KMS-11 (cell line): ENCODE measurements at regions not wholly inside any gene's neighbourhood (a gene's known extent, or its start where the extent isn't known, plus 50 kb on each side); places are given as distances from the start of the nearest gene placed in this dataset.

Experiments
- H2AFZ ChIP-seq: fragments of 200-600 bp; sonication (generic); 2 replicates; pipeline ENCODE4 v1.6.1; 2016; ENCODE audit warnings: antibody characterized with exemption, mixed run types, low read depth
- H3K27ac ChIP-seq: fragments of 200-600 bp; sonication (generic); 2 replicates; pipeline ENCODE4 v1.6.1; 2016; ENCODE audit warnings: mild to moderate bottlenecking, mixed run types
- H3K27me3 ChIP-seq: fragments of 200-600 bp; sonication (generic); 2 replicates; pipeline ENCODE4 v1.6.1; 2017; ENCODE audit warnings: mild to moderate bottlenecking, low read depth, mixed run types, moderate library complexity; ENCODE audit not compliant: insufficient read depth
- H3K36me3 ChIP-seq: fragments of 200-600 bp; sonication (generic); 2 replicates; pipeline ENCODE4 v1.6.1; 2017; ENCODE audit warnings: mild to moderate bottlenecking, mixed run types; ENCODE audit not compliant: insufficient read depth
- H3K4me1 ChIP-seq: fragments of 200-600 bp; sonication (generic); 2 replicates; pipeline ENCODE4 v1.6.1; 2016; ENCODE audit warnings: mild to moderate bottlenecking, low read depth, mixed run types; ENCODE audit not compliant: poor library complexity, severe bottlenecking
- H3K4me2 ChIP-seq: fragments of 200-600 bp; sonication (generic); 2 replicates; pipeline ENCODE4 v1.7.0; 2016; ENCODE audit warnings: mild to moderate bottlenecking, mixed run types
- H3K4me3 ChIP-seq: fragments of 200-600 bp; sonication (generic); IDR thresholded peaks from 2 replicates; pipeline ENCODE4 v1.6.1; 2017; ENCODE audit warnings: low read depth, low read length, mixed read lengths; ENCODE audit not compliant: insufficient read depth
- H3K79me2 ChIP-seq: fragments of 200-600 bp; sonication (generic); 2 replicates; pipeline ENCODE4 v1.6.1; 2016; ENCODE audit warnings: low read depth, mixed run types; ENCODE audit not compliant: insufficient read depth
- H3K9ac ChIP-seq: fragments of 200-600 bp; sonication (generic); 2 replicates; pipeline ENCODE4 v1.6.1; 2016; ENCODE audit warnings: mild to moderate bottlenecking, mixed run types
- H4K20me1 ChIP-seq: fragments of 200-600 bp; sonication (generic); 2 replicates; pipeline ENCODE4 v1.6.1; 2016; ENCODE audit warnings: mild to moderate bottlenecking, mixed run types; ENCODE audit not compliant: insufficient read depth
- CTCF ChIP-seq: fragments of 200-600 bp; sonication (generic); conservative IDR thresholded peaks from 2 replicates; pipeline ENCODE4 v1.6.1; 2017; ENCODE audit warnings: low read depth, mild to moderate bottlenecking, antibody characterized with exemption, low read length, moderate library complexity, mixed read lengths

GRCh38 chrX:7215842-7216241 is 67.9 kb upstream of the PUDP start:
- Histone ChIP-seq H3K27me3 (no peaks in the 10 kb centered on the region), H3K4me2 (no peak overlapping the region), H3K4me3 (no peak overlapping the region), H2AFZ (no peak overlapping the region), H3K36me3 (no peaks in the 10 kb centered on the region), H3K9ac (no peak overlapping the region), H3K79me2 (no peaks in the 10 kb centered on the region), H4K20me1 (no peaks in the 10 kb centered on the region), H3K4me1 (no peaks in the 10 kb centered on the region), H3K27ac (no peak overlapping the region)
- TF ChIP-seq CTCF: no peak

- Histone ChIP-seq H3K27me3 (no peaks in the 10 kb centered on the region), H3K4me1 (no peaks in the 10 kb centered on the region), H3K9ac (no peak overlapping the region), H4K20me1 (no peaks in the 10 kb centered on the region), H2AFZ (no peak overlapping the region), H3K4me2 (no peak overlapping the region), H3K4me3 (no peak overlapping the region), H3K79me2 (no peaks in the 10 kb centered on the region), H3K36me3 (no peaks in the 10 kb centered on the region), H3K27ac (no peak overlapping the region)
- no peak for TF ChIP-seq CTCF
Observed at GRCh38 chrX:7214251-7214650, 66.3 kb upstream of the PUDP start.

GRCh38 chrX:7205037-7205577 is 57.2 kb upstream of the PUDP start:
- no peak overlapping the region for H3K4me3 ChIP-seq
- H3K79me2 ChIP-seq: no peaks in the 10 kb centered on the region
- no peak for TF ChIP-seq CTCF
- no peaks in the 10 kb centered on the region for H4K20me1 ChIP-seq
- H3K9ac ChIP-seq: no peak overlapping the region
- H2AFZ ChIP-seq: no peak overlapping the region
- no peak overlapping the region for H3K4me2 ChIP-seq
- no peaks in the 10 kb centered on the region for H3K27me3 ChIP-seq
- no peaks in the 10 kb centered on the region for H3K36me3 ChIP-seq
- H3K4me1 ChIP-seq: no peaks in the 10 kb centered on the region
- H3K27ac ChIP-seq: no peak overlapping the region

GRCh38 chrX:7204619-7205018 is 56.7 kb upstream of the PUDP start:
- TF ChIP-seq CTCF: no peak
- no peak overlapping the region for H2AFZ ChIP-seq
- no peaks in the 10 kb centered on the region for H3K36me3 ChIP-seq
- no peak overlapping the region for H3K27ac ChIP-seq
- no peak overlapping the region for H3K9ac ChIP-seq
- no peaks in the 10 kb centered on the region for H3K27me3 ChIP-seq
- H3K4me3 ChIP-seq: no peak overlapping the region
- no peaks in the 10 kb centered on the region for H3K4me1 ChIP-seq
- H3K79me2 ChIP-seq: no peaks in the 10 kb centered on the region
- H4K20me1 ChIP-seq: no peaks in the 10 kb centered on the region
- H3K4me2 ChIP-seq: no peak overlapping the region
